NAMALWA (cell line): ENCODE measurements at regions not wholly inside any gene's neighbourhood (a gene's known extent, or its start where the extent isn't known, plus 50 kb on each side); places are given as distances from the start of the nearest gene placed in this dataset.
"Not testable (repeated sequence)": the region's sequence is repeated elsewhere in the genome, so short reads cannot be mapped to it uniquely, and the experiment has no call there.

ENCODE experiments used
- DNase-seq: peaks from one replicate; pipeline ENCODE4 v3.0.0-alpha.2; 2015; ENCODE audit warnings: low spot score

DNA sequence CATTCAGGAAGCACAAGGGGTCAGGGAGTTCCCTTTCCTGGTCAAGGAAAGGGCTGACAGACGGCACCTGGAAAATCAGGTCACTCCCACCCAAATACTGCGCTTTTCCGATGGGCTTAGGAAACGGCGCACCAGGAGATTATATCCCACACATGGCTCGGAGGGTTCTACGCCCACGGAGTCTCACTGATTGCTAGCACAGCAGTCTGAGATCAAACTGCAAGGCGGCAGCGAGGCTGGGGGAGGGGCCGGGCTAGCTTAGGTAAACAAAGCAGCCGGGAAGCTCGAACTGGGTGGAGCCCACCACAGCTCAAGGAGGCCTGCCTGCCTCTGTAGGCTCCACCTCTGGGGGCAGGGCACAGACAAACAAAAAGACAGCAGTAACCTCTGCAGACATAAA, 68.0 kb upstream of the CCT8L2 start:
- DNase-seq, result not testable (repeated sequence)

DNA sequence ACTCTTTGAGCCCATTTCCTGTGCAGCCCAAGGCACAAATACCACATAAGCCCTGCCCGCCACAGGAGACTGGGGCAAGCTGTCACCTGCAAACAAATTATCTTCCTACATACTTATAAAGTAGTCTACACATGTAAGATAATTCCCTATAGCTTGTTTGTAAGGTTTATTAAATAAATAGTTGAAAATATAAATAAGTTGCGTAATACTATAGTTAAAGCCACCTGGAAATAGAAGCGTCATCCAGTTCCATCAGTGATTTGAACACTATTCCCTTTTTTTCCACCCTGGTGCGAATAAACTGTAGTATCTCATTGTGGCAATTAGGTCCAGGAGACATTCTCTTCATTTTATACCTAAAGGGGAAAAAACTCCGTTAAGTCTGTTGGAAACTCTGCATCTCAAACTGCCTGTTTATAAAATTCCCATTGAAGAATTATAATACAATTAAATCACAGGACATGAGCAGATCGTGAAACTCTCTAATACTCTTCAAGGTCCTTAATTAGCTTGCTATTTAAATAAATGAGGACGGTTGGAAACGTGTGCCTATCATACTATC, 66.7 kb upstream of the CCT8L2 start:
- not testable (repeated sequence) for DNase-seq

DNA sequence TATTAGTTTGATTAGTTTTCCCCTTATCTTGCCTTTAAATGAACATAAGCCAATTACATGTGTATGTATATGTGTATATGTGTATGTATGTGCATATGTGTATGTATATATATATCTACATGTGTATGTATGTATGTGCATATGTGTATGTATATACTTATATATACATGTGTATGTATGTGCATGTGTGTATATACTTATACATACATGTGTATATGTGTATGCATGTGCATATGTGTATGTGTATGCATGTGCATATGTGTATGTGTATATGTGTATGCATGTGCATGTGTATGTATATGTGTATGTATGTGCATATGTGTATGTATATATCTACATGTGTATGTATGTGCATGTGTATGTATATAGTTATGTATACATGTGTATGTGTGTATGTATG, 65.5 kb upstream of the CCT8L2 start:
- no peak for DNase-seq

DNA sequence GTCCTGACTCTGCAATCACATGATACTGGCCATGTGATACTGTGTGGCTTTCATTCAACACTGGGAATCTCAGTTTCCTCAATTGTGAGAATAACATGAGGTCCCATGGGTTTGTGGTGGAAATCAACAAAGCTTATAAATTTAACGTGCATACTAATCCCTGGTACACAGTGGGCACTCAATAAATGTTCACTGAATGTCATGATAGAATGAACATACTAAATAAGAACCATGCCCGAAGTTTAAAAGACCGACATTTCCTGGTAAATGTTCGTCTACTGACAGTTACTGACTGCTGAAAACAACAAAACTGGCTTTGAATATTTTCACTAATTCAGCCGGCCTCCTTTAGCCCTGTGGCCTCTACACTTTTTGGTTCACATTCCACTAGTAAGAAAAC, 62.3 kb upstream of the CCT8L2 start:
- no peak for DNase-seq

DNA sequence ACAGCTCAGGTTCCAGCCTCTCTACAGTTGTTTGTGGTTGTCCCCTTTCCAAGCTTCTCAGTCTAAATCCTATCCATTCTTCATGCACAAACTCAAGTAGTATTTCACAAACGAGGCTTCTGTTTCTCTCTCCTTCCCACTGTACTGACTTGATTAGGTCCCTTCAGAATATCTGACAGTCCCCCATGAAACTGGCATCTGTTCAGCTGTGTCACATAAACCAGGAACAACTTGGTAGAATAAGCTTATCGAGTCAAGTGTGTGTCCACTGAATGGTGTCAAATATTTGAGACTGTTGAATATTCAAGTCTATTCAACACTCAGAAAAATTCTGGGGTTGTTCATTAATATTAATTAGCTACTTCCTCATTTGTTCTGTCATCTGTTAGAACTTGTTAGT, 61.7 kb upstream of the CCT8L2 start:
- DNase-seq, result not testable (repeated sequence)

DNA sequence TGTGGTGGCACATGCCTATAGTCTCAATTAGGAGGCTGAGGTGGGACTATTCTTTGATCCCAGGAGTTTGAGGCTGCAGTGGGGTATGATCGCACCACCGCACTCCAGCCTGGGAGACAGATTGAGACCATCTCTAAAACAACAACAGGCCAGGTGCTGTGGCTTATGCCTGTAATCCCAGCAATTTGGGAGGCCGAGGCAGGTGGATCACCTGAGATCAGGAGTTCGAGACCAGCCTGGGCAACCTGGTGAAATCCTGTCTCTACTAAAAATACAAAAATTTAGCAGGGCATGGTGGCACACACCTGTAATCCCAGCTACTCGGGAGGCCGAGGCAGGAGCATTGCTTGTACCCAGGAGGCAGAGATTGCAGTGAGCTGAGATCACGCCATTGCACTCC, 60.6 kb upstream of the CCT8L2 start:
- not testable (repeated sequence) for DNase-seq

DNA sequence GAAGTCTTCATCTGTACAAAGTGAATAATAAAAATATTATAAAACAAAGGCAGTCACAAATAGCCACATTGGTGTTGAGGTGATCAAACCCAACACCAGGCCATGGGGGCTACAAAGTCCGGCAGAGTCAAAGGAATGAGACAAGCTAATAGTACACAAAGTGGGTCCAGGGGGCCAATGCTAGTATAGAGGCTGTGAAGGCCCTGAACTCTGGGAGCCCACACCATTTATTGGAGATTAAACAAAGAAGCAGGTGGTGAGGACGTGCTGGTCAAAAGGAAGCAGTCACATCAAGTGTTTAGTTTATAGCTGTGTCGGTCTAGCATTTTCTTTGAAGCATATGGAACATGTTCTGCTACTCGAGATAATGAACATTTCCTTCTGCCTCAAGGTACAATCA, 58.6 kb upstream of the CCT8L2 start:
- DNase-seq, result no peak
